HG03139 (cell line): ENCODE measurements at regions not wholly inside any gene's neighbourhood (a gene's known extent, or its start where the extent isn't known, plus 50 kb on each side); places are given as distances from the start of the nearest gene placed in this dataset.
A peak's percentile ranks its signal among the peaks of the same experiment; 100 is the strongest.
"Not testable (repeated sequence)": the region's sequence is repeated elsewhere in the genome, so short reads cannot be mapped to it uniquely, and the experiment has no call there.

ENCODE experiments used
- ATAC-seq: cut with Tn5 transposase; IDR thresholded peaks from one replicate; pipeline ENCODE4 v1.9.1; 2021; ENCODE audit not compliant: unreplicated experiment

- no peak for ATAC-seq
Measured at GRCh38 chr13:97520061-97520460, 86.1 kb downstream of the RAP2A start.

- ATAC-seq, result no peak
Measured at GRCh38 chr13:97520866-97521265, 86.9 kb downstream of the RAP2A start.

GRCh38 chr13:97521726-97522125 lies 87.8 kb downstream of the RAP2A start:
- ATAC-seq, result no peak

GRCh38 chr13:97522243-97522642 lies 88.3 kb downstream of the RAP2A start:
- no peak for ATAC-seq

- ATAC-seq, result no peak
Measured at GRCh38 chr13:97526556-97526955, 92.6 kb downstream of the RAP2A start.

- no peak for ATAC-seq
Measured at GRCh38 chr13:97528518-97528917, 94.5 kb downstream of the RAP2A start.

GRCh38 chr13:97534540-97534939 lies 100.6 kb downstream of the RAP2A start:
- no peak for ATAC-seq

GRCh38 chr13:97535614-97536013 lies 101.6 kb downstream of the RAP2A start:
- ATAC-seq, result no peak

- peak; percentile 51 for ATAC-seq
Measured at GRCh38 chr13:97537110-97537509, 103.1 kb downstream of the RAP2A start.

- no peak for ATAC-seq
Measured at GRCh38 chr13:97538203-97538602, 104.2 kb downstream of the RAP2A start.

GRCh38 chr13:97539651-97540610 lies 106.0 kb downstream of the RAP2A start:
- ATAC-seq, result peak; percentile 51

GRCh38 chr13:97540696-97541095 lies 106.7 kb downstream of the RAP2A start:
- ATAC-seq, result no peak

GRCh38 chr13:97542102-97542685 lies 108.2 kb downstream of the RAP2A start:
- no peak for ATAC-seq

- ATAC-seq, result no peak
Measured at GRCh38 chr13:97544031-97544765, 110.2 kb downstream of the RAP2A start.

GRCh38 chr13:97544971-97545499 lies 111.1 kb downstream of the RAP2A start:
- ATAC-seq, result not testable (repeated sequence)

- no peak for ATAC-seq
Measured at GRCh38 chr13:97548138-97548537, 114.2 kb downstream of the RAP2A start.

GRCh38 chr13:97548711-97549110 lies 114.7 kb downstream of the RAP2A start:
- ATAC-seq, result no peak

GRCh38 chr13:97549201-97549600 lies 115.2 kb downstream of the RAP2A start:
- ATAC-seq, result no peak

GRCh38 chr13:97554496-97554895 lies 120.5 kb downstream of the RAP2A start:
- no peak for ATAC-seq

- ATAC-seq, result no peak
Measured at GRCh38 chr13:97555034-97555433, 121.1 kb downstream of the RAP2A start.

GRCh38 chr13:97559030-97559429 lies 125.1 kb downstream of the RAP2A start:
- ATAC-seq, result no peak
